Osteocyte (in vitro differentiated cells): ENCODE measurements at regions not wholly inside any gene's neighbourhood (a gene's known extent, or its start where the extent isn't known, plus 50 kb on each side); places are given as distances from the start of the nearest gene placed in this dataset.

Source experiments
- DNase-seq: peaks from one replicate; pipeline ENCODE4 v3.0.0; 2021; ENCODE audit warnings: mixed read lengths; ENCODE audit not compliant: unreplicated experiment; ENCODE audit errors: extremely low spot score
- H3K27ac Mint-ChIP-seq: one replicate; pipeline ENCODE4 v1.8.0; 2021; ENCODE audit warnings: mild to moderate bottlenecking, mixed read lengths; ENCODE audit not compliant: unreplicated experiment
- H3K27me3 Mint-ChIP-seq: one replicate; pipeline ENCODE4 v1.8.0; 2021; ENCODE audit warnings: mixed read lengths; ENCODE audit not compliant: unreplicated experiment
- H3K36me3 Mint-ChIP-seq: one replicate; pipeline ENCODE4 v1.8.0; 2021; ENCODE audit warnings: mixed read lengths; ENCODE audit not compliant: unreplicated experiment
- H3K4me1 Mint-ChIP-seq: one replicate; pipeline ENCODE4 v1.8.0; 2021; ENCODE audit warnings: mixed read lengths; ENCODE audit not compliant: unreplicated experiment
- H3K4me3 Mint-ChIP-seq: one replicate; pipeline ENCODE4 v1.8.0; 2021; ENCODE audit warnings: mild to moderate bottlenecking, moderate library complexity, mixed read lengths; ENCODE audit not compliant: unreplicated experiment
- H3K9me3 Mint-ChIP-seq: one replicate; pipeline ENCODE4 v1.8.0; 2021; ENCODE audit warnings: mixed read lengths; ENCODE audit not compliant: unreplicated experiment
- TF ChIP-seq, protein P1 (sequence below): fragments of 200-600 bp; sonication (generic); IDR thresholded peaks from 2 replicates; pipeline ENCODE4 v1.5.0; 2021; ENCODE audit warnings: antibody characterized with exemption, mild to moderate bottlenecking, moderate library complexity

DNA sequence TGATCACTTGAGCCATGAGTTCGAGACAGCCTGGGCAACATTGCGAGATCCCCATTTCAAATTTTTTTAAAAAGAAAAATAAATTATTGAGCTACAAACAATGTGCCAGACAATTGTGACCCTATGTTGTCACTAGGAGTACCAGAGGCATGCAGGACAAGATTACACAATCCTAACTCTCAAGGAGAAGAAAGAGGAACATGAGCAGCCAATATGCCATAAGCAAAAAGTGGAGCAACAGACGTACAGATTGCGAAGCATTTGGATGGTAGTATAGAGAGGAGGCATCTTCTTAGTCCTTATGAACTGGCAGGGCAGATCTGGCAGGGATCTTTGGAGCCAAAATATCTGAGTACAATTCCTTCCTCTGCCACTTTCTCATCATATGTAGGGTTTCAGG is 156.4 kb downstream of the OR2B2 start:
- no peak overlapping the region for H3K4me3 Mint-ChIP-seq
- H3K27me3 Mint-ChIP-seq, result peaks cover 47% of the 10 kb centered on the region

GRCh38 chr6:27754408-27754782 is 157.8 kb downstream of the OR2B2 start:
- TF ChIP-seq, protein P1, sequence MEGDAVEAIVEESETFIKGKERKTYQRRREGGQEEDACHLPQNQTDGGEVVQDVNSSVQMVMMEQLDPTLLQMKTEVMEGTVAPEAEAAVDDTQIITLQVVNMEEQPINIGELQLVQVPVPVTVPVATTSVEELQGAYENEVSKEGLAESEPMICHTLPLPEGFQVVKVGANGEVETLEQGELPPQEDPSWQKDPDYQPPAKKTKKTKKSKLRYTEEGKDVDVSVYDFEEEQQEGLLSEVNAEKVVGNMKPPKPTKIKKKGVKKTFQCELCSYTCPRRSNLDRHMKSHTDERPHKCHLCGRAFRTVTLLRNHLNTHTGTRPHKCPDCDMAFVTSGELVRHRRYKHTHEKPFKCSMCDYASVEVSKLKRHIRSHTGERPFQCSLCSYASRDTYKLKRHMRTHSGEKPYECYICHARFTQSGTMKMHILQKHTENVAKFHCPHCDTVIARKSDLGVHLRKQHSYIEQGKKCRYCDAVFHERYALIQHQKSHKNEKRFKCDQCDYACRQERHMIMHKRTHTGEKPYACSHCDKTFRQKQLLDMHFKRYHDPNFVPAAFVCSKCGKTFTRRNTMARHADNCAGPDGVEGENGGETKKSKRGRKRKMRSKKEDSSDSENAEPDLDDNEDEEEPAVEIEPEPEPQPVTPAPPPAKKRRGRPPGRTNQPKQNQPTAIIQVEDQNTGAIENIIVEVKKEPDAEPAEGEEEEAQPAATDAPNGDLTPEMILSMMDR, result no peak
- Mint-ChIP-seq H3K4me1 (peaks cover 5% of the 10 kb centered on the region), H3K36me3 (no peaks in the 10 kb centered on the region), H3K27ac (no peak overlapping the region), H3K9me3 (no peaks in the 10 kb centered on the region), H3K27me3 (peaks cover 37% of the 10 kb centered on the region), H3K4me3 (peak overlapping the region; percentile 82)
- no peak for DNase-seq

More for the DNA sequence above, 156.4 kb downstream of the OR2B2 start:
- no peak overlapping the region for H3K27ac Mint-ChIP-seq
- no peaks in the 10 kb centered on the region for H3K9me3 Mint-ChIP-seq
- DNase-seq, result no peak
- TF ChIP-seq, protein P1, result no peak
- H3K36me3 Mint-ChIP-seq, result no peaks in the 10 kb centered on the region
- peaks cover 5% of the 10 kb centered on the region for H3K4me1 Mint-ChIP-seq

DNA sequence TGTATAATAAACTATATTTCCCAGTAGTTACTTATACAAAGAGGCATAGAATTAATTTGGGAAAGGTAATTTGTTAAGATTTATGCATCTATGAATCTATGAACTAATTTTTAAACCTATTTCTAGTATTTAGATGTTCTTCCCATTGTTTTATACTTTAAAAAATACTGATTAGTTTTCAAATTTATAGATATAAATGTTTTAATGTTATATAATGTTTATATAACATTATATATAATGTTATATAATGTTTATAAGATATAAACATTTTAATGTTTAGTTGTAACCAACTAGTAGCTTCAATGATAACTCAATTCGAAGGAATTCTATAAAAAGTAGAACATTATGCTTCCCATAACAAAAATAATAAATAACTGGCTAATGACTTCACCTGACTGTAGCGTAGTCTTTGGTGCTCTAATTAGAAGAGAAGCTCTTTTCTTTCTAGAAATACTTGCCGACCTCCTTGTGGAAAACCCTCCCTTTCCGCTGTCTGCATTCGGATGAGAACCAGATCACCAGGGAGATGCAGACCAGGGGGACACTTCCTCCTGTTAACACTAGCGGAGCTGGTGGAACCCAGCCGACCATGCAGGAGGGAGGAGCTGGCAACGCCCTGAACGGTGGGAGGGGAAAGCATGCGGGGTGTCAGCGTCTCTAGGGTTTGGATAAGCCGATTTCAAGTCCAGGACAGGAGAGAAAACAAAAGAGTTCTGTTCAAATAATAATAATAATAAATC is 158.4 kb downstream of the OR2B2 start:
- TF ChIP-seq, protein P1, result peak; percentile 23
- Mint-ChIP-seq H3K4me3 (peak overlapping the region; percentile 92), H3K27me3 (peaks cover 39% of the 10 kb centered on the region), H3K36me3 (no peaks in the 10 kb centered on the region), H3K9me3 (no peaks in the 10 kb centered on the region), H3K4me1 (peaks cover 5% of the 10 kb centered on the region), H3K27ac (peak overlapping the region; percentile 63)
- no peak for DNase-seq

- no peak for DNase-seq
- TF ChIP-seq, protein P1, result peak; percentile 83
- H3K4me3 Mint-ChIP-seq, result peak overlapping the region; percentile 92
- no peaks in the 10 kb centered on the region for H3K36me3 Mint-ChIP-seq
- peaks cover 39% of the 10 kb centered on the region for H3K27me3 Mint-ChIP-seq
- no peaks in the 10 kb centered on the region for H3K9me3 Mint-ChIP-seq
- H3K27ac Mint-ChIP-seq, result peak overlapping the region; percentile 96
- H3K4me1 Mint-ChIP-seq, result peaks cover 5% of the 10 kb centered on the region
These were observed 159.9 kb downstream of the OR2B2 start for GRCh38 chr6:27752038-27752885.

- no peak for DNase-seq
- TF ChIP-seq, protein P1, result no peak
- no peaks in the 10 kb centered on the region for H3K36me3 Mint-ChIP-seq
- no peaks in the 10 kb centered on the region for H3K9me3 Mint-ChIP-seq
- no peak overlapping the region for H3K4me3 Mint-ChIP-seq
- peaks cover 2% of the 10 kb centered on the region for H3K4me1 Mint-ChIP-seq
- peaks cover 43% of the 10 kb centered on the region for H3K27me3 Mint-ChIP-seq
- H3K27ac Mint-ChIP-seq, result no peak overlapping the region
These were observed 163.5 kb downstream of the OR2B2 start for GRCh38 chr6:27748661-27749060.
